GM19238 (cell line): ENCODE measurements at regions not wholly inside any gene's neighbourhood (a gene's known extent, or its start where the extent isn't known, plus 50 kb on each side); places are given as distances from the start of the nearest gene placed in this dataset.

ENCODE experiments used
- DNase-seq: peaks from one replicate; pipeline ENCODE4 v3.0.0; 2011; ENCODE audit warnings: low spot score; ENCODE audit not compliant: insufficient read length

DNA sequence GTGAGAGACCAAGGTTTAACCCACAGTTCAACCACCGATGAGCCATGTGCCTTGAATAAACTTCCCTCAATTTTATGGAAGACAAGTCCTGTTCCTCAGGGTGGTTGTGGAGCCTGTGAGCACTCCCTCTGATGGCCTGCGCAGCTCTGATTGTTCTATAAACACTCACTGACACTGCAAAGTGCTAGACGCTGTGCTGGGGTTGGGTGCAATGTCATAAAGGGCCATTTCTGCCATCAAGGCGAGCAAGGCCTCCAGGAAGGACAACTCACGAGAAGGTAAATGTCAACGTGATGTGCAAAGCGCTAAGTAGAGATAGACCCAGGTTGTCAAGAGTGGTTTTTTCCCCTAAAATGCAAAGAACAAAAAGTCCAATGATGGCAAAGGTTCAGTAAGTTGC lies 75.7 kb upstream of the SYT6 start:
- no peak for DNase-seq

DNA sequence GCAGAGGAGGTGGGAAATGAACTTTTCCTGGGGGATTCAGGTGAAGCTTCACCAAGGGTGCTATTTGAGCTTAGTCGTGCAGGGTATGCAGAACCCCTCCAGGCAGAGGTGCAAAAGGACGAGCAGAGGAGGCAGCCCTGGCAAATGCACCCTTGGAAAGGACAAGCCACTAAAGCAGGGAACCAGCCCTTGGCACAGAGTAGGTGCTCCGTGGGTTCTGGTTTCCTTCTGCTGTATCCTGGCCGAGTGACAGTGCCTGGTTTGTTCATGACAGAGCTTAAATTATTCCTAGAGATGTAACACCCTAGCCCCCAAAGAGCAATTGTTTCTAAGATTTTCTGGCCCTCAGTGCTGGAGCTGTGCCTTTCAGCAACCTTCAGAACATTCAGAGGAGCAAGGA lies 73.4 kb upstream of the SYT6 start:
- no peak for DNase-seq

DNA sequence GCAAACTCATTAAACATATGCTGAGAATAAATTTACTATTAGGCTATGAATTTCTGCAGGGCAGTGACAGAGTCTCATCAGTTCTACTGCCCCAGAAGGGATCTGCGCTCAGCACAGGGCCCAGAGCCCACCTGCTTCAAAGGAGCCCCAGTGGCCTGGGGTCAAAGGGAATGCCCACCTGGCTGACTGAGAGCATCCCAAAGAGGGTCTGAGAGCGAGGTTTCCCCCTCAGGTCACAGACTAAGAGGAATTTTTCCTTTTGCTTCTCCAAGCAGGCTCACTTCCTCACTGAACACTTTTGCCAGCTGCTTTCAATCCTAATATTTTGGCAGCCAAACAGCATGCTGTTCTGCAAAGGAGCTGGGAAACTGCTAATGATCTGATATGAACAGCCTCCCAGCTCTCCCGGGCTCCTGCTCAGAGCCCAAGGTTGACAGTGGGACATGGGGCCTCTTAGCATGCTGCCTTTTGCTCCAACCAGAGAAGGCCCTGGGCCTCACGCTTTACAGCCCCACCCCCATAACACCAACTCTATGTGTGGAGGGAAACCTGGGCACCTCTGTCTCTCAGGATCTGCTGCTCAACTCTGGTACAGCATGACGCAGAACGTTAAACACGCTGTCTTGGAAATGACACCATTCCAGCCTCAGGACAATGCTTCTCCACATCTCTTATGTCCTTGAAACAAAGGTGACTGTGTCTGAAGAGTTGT lies 70.7 kb upstream of the SYT6 start:
- no peak for DNase-seq

DNA sequence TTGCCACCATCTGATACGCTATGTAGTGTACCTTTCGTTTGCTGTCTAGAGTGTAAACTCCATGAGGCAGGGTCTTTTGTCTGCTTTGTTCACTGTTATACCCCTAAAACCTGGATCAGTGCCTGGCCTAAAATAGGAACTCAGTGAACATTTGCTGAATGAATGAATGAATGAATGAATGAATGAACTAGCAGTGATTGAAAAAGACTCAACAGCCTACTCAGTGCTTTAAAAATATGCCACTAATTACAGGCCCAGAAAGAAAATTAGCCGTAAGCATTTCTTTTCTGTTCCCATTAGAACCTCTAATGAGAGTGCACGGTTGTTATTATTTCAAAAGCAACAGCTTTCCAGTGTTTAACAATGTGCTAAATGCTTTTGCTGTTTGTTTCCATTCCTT lies 69.3 kb upstream of the SYT6 start:
- DNase-seq = no peak

DNA sequence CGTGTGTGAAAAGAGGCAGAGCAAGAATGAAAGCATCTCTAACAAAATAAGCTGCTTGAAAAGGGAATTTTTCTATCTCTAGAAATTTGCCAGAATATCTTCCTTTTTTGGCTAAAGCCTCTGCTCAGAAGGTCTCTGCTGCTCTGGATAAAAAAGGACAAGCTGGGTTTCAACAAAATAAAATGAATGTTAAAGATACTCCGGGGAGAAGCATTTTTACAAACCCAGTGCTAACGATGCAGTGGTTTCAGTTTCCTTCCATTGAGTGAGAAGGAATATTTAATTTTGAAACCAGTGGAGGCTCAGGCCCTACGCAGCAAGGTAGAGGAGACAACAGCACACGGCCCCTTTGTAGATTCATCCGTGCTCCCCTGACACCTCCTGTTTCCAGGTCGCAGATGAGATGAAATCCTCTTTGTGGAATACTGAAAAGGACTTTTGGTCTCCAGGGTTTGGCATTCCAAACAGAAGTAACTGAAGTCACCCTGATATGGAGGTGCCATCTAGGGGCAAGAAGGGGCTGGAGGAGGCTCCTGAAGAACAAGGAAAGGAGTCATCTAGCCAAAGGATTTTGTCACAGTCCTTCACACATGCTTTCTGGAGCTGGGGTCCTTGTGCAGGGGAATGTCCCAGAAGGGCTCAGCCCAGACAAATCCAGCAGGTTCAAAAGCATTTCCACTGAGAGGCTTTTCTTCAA lies 65.7 kb upstream of the SYT6 start:
- DNase-seq = no peak

DNA sequence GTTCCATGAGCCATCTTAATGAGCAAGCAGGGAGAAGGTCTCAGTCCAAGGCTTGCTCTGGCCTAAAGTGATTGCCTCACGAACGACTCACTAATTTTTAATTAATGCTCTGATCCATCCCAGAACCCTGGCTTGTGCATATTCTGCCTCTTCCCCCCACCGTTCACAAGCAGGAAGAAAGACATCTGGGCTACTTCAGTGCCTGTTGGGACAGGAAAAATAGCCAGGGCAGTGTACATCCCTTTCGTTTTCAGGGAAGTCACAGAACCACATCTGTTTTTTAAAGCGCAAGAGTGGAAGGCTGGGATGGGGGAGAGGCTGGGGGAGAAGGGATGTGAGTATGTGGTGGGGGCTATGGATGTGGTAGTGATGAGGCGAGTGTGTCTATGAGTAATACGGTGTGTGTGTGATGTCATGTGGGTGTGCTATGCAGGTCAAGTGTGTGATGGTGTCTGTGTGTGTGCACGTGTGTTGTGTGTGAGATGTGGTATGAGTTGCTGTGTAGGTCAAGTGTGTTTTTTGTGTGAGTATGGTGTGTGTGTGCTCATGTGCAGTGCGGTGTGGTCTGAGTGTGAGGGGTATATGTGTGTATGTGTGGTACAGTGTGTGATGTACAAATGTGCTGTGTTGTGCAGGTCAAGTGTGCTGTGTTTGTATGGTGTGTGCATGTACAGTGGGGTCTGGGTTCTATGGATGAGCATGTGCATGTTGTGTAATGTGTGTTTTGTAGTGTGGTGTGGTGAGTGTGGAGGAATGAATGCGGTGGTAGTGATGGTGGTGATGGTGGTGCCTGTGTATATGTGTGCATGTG lies 64.9 kb upstream of the SYT6 start:
- no peak for DNase-seq

DNA sequence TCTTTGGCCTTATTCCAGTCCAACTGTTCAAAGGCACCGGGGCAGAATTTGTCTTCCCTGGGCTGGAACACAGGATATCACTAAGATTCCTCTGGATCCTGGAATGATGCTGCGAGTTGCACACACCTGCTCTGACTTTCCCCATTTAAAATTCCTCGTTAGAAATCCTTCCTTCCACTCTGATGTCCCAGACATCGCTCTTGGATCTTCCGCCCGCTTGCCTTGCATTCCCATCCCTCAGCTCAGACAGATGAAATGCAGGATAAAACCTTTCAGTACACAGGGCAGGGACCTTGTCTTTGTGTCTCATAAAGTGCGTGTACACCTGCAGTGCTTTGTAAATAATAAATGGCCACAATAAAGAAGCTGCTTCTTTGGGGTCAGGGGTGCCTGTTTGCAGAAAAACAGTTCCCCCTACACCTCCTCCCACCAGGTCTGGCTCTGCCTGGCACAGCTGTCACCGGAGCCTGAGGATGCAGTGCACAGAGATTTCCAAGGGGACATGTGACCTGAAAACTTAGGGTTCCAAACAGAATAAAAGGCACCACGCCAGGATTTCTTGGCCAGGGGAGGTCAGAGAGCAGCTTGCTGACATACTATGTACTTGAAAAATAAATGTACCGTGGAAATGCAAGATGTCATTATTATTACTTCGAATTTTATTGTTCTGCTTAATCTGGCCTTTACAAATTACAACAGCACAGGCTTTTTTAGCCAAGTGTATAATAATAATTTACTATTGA lies 62.9 kb upstream of the SYT6 start:
- DNase-seq = no peak

DNA sequence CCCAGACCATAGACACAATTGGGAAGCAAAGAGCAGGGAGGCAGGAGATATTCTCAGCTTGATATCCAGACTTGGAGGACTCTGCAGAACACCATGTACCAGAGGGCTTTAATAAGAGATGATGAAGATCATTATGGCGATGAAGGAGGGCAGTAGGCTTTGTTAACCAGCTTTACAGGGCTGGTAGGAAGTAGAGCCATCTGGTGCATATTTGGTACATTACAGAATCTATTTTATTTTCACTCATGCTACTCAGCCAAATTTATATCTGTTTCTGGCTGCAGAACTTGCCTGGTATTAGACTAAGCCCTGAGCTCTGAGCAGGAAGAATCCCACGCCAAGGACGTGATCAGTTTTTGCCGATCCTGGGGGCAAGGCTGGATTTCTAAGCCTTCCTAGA lies 61.8 kb upstream of the SYT6 start:
- DNase-seq = no peak

DNA sequence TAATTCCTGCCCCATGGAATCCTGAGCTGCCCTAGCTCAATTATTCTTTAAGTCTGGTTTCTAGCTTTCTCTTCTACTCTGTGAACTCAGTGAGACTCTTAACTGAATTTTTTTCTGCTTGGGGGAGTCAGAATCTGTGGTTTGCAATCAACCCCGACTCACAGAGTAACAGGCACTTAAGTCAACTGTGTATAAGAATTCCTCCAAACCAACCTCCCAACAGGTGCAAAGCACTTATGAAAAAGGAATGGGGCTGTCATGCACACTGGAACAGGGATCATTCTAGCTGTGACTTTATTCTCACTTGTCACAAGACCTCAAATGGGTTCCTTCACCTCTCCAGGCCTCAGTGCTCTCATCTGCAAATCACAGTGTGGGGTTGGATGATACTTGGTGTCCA lies 60.3 kb upstream of the SYT6 start:
- no peak for DNase-seq

DNA sequence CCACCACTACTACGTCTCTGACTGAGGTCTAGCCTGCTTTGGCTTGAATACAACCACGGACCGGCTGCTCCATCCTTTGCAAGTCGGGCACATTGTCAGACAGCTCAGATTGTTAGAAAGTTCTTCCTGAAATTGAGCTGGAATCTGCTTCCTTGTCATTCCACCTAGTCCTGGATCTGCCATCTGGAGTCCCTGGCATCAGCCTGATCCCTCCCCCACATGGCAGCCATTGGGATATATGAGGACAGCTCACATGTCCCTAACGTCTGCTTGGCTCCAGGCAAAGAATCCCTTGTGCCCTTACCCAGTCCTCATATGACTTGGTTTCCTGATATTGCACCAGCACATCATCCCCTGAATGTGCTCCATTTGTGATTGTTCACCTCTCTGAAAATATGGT lies 56.3 kb upstream of the SYT6 start:
- DNase-seq = no peak

DNA sequence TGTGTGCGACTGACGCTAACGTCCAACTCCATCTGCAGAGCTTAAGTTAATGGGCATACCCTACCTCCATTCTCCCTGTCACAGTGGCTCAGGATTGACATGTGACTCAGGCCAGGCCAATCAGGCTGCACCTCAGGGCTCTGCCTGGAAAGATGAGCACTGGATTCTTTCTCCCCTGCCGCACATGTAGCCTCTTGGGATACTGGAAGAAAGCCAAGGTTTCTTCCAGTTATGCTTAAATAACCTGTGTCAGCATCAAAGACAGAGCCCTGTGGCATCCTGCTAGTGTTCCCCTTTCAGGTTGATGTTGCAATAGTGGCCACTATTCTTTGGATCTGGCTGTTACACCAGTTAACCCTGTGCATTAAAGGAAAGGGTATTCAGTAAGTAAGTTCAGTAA lies 55.0 kb upstream of the SYT6 start:
- DNase-seq = no peak

DNA sequence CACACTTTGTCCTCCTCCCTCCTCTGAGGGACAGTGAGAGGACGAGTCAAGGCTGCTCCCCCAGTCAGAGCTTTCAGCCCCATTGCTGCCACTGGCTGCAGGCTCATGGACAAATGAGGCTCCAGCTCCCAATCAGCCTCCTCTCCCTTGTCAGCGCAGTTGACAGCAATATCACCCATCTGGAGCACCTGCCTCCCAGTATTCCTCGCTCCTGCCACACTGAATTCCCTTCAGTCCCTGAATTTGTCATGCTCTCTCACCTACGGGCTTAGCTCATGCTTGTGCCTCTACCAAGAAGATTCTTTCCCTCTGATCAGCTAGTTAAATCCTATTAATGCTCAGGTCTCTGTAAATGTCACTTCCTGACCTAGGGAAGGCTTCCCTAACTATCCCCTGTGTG lies 54.4 kb upstream of the SYT6 start:
- no peak for DNase-seq

DNA sequence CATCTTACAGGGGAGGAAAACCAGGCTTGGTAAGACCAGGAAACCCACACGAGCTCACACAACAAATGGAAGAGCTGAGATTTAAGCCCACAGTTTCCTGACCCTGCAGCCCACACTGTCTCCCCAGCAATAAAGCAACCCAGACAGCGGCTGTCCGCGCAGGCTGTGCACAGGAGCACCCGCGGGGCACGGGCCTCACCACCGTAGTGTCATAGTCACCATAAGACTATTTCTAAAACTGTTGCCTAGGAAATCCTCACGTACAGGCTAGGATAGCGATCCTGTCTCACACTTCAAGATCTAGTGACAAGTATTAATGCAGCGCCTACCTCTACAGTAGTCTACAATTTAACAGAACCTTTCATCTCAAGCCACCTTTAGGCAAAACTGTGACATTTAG lies 54.0 kb upstream of the SYT6 start:
- no peak for DNase-seq

DNA sequence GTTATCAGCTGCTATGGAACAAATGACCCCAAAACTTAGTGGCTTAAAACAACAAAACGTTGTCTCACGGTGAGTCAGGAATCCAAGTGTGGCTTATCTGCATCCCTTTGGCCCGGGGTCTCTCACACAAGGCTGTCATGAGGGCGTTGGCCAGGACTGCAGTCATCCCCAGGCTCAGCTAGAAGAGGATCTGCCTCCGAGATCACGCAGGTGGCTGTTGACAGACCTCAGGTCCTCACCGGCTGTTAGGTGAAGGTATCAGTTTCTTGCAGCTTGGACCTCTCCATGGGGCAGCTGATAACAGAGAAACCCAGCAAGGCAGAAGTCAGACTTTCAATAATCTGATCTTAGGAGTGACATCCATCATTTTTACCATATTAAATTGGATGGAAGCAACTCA lies 52.7 kb upstream of the SYT6 start:
- DNase-seq = no peak

DNA sequence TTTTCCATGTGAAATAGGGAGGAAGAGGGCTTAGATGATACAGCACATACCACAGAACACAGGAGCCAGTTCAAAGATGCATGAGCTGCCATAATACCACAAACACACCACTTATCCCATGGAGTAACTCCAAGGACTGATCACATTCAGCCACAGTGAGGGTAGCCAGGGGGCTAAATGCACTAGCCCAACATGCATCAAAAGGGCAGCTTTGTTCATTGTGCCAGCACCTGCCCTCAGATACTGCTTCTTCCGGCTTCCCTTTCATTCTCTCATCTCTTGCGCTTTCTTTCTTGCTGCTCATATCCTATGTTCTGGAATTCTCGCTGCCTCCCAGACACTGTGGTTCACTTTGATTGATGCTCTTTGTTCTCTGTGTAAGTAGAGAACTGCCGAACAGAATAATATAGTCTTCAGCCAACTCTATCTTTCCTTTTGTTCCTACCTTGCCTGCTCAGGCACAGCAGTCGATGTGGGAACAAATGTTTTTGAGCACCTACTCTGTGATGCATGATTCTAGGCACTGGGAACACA lies 50.0 kb upstream of the SYT6 start:
- DNase-seq = no peak
